ENCODE measurements at regions not wholly inside any gene's neighbourhood (a gene's known extent, or its start where the extent isn't known, plus 50 kb on each side); places are given as distances from the start of the nearest gene placed in this dataset.
A peak's percentile ranks its signal among the peaks of the same experiment; 100 is the strongest.

GRCh38 chr17:56680676-56681075 lies 87.2 kb downstream of the NOG start:
- Histone ChIP-seq H3K4me3 (ENCODE audit: control insufficient read depth in 1 of 2, extremely low read depth in 1 of 2, low read length in 1 of 2) (no peak overlapping the region), H3K27me3 (replicated peaks in 1 of 2; ENCODE audit: control insufficient read depth in 2 of 2, extremely low read depth in 1 of 2, insufficient read depth in 2 of 2, low read length in 1 of 2) (peaks cover 6 to 36% of the 10 kb centered on the region in 2 experiments), H3K36me3 (ENCODE audit: control insufficient read depth in 2 of 2, extremely low read depth in 1 of 2, insufficient read depth in 1 of 2, low read length in 1 of 2) (no peaks in the 10 kb centered on the region), H3K4me1 (ENCODE audit: control insufficient read depth in 1 of 2, extremely low read depth in 1 of 2, insufficient read depth in 2 of 2, low read length in 2 of 2) (peaks cover 34 to 37% of the 10 kb centered on the region in 2 experiments), H3K9me3 (no peaks in the 10 kb centered on the region), H3K27ac (ENCODE audit: low read length) (no peak overlapping the region)
- 69% methylated on average over 3 of the region's 3 CpGs for WGBS (ENCODE audit: insufficient coverage)
- Mint-ChIP-seq H3K27ac (peak overlapping the region in 1 of 2 donors; percentile 2), H3K36me3 (no peaks in the 10 kb centered on the region), H3K27me3 (peaks cover 34 to 39% of the 10 kb centered on the region in 2 donors), H3K4me1 (peaks cover 7 to 17% (median 14%) of the 10 kb centered on the region in 3 donors), H3K4me3 (no peak overlapping the region), H3K9me3 (no peaks in the 10 kb centered on the region)
- ATAC-seq (replicated peaks in 1 of 4) (no peak), DNase-seq (no peak)
- ChIA-PET CTCF (no interaction called here), POLR2A (no interaction called here)

- ATAC-seq (replicated peaks in 1 of 4) (peak in 3 of 4 experiments; percentile 53 to 60 (median 59)), DNase-seq (peak in 2 of 35 experiments; percentile 2 to 27)
- Histone ChIP-seq H3K36me3 (ENCODE audit: control insufficient read depth in 2 of 2, extremely low read depth in 1 of 2, insufficient read depth in 1 of 2, low read length in 1 of 2) (no peaks in the 10 kb centered on the region), H3K4me1 (ENCODE audit: control insufficient read depth in 1 of 2, extremely low read depth in 1 of 2, insufficient read depth in 2 of 2, low read length in 2 of 2) (peaks cover 30 to 37% of the 10 kb centered on the region in 2 experiments), H3K27ac (ENCODE audit: low read length) (no peak overlapping the region), H3K27me3 (replicated peaks in 1 of 2; ENCODE audit: control insufficient read depth in 2 of 2, extremely low read depth in 1 of 2, insufficient read depth in 2 of 2, low read length in 1 of 2) (peaks cover 3 to 36% of the 10 kb centered on the region in 2 experiments), H3K4me3 (ENCODE audit: control insufficient read depth in 1 of 2, extremely low read depth in 1 of 2, low read length in 1 of 2) (no peak overlapping the region), H3K9me3 (no peaks in the 10 kb centered on the region)
- 7% methylated on average over 3 of the region's 3 CpGs for WGBS (ENCODE audit: insufficient coverage)
- H3K4me3 Mint-ChIP-seq = no peak overlapping the region
- POLR2A ChIA-PET = no interaction called here
- H3K36me3 Mint-ChIP-seq = no peaks in the 10 kb centered on the region
- CTCF ChIA-PET = interaction anchor here in 1 of 2 donors (0.6 kb wide), 1 partner anchor 87 kb away, joined by 5 read pairs; no protein-coding TSS in a partner anchor
- peaks cover 40 to 43% of the 10 kb centered on the region in 2 donors for H3K27me3 Mint-ChIP-seq
- peaks cover under 1 to 17% (median 7%) of the 10 kb centered on the region in 3 donors for H3K4me1 Mint-ChIP-seq
- H3K27ac Mint-ChIP-seq = no peak overlapping the region
- H3K9me3 Mint-ChIP-seq = no peaks in the 10 kb centered on the region
These were observed 88.2 kb downstream of the NOG start for GRCh38 chr17:56681561-56682266.

GRCh38 chr17:56688151-56688550 lies 94.7 kb downstream of the NOG start:
- no peak overlapping the region for H3K27ac Mint-ChIP-seq
- CTCF ChIA-PET = no interaction called here
- no peaks in the 10 kb centered on the region for H3K36me3 Mint-ChIP-seq

GRCh38 chr17:56690441-56691291 lies 97.2 kb downstream of the NOG start:
- Mint-ChIP-seq H3K27me3 (peaks cover 8 to 12% of the 10 kb centered on the region in 2 donors), H3K27ac (no peak overlapping the region), H3K4me3 (no peak overlapping the region), H3K4me1 (no peaks in the 10 kb centered on the region), H3K9me3 (no peaks in the 10 kb centered on the region), H3K36me3 (no peaks in the 10 kb centered on the region)
- Histone ChIP-seq H3K27me3 (replicated peaks in 1 of 2; ENCODE audit: control insufficient read depth in 2 of 2, extremely low read depth in 1 of 2, insufficient read depth in 2 of 2, low read length in 1 of 2) (peaks cover 0 to 4% of the 10 kb centered on the region in 2 experiments), H3K27ac (ENCODE audit: low read length) (no peak overlapping the region), H3K4me1 (ENCODE audit: control insufficient read depth in 1 of 2, extremely low read depth in 1 of 2, insufficient read depth in 2 of 2, low read length in 2 of 2) (no peaks in the 10 kb centered on the region), H3K36me3 (ENCODE audit: control insufficient read depth in 2 of 2, extremely low read depth in 1 of 2, insufficient read depth in 1 of 2, low read length in 1 of 2) (no peaks in the 10 kb centered on the region), H3K4me3 (ENCODE audit: control insufficient read depth in 1 of 2, extremely low read depth in 1 of 2, low read length in 1 of 2) (no peak overlapping the region), H3K9me3 (no peaks in the 10 kb centered on the region)
- DNase-seq (no peak), ATAC-seq (replicated peaks in 1 of 4) (no peak)
- WGBS (ENCODE audit: insufficient coverage) = 91% methylated on average over 9 of the region's 16 CpGs
- ChIA-PET CTCF (no interaction called here), POLR2A (no interaction called here)

More at GRCh38 chr17:56688151-56688550, 94.7 kb downstream of the NOG start:
- Mint-ChIP-seq H3K4me3 (no peak overlapping the region), H3K9me3 (no peaks in the 10 kb centered on the region), H3K27me3 (peaks cover 19 to 26% of the 10 kb centered on the region in 2 donors), H3K4me1 (peaks cover 0 to 4% (median 0%) of the 10 kb centered on the region in 3 donors)
- no peaks in the 10 kb centered on the region for H3K4me1 ChIP-seq (ENCODE audit: control insufficient read depth in 1 of 2, extremely low read depth in 1 of 2, insufficient read depth in 2 of 2, low read length in 2 of 2)
- WGBS (ENCODE audit: insufficient coverage) = no CpG with 5 or more reads among the region's 1 CpG
- ATAC-seq (replicated peaks in 1 of 4) (no peak), DNase-seq (no peak)
- no peak overlapping the region for H3K4me3 ChIP-seq (ENCODE audit: control insufficient read depth in 1 of 2, extremely low read depth in 1 of 2, low read length in 1 of 2)
- H3K36me3 ChIP-seq (ENCODE audit: control insufficient read depth in 2 of 2, extremely low read depth in 1 of 2, insufficient read depth in 1 of 2, low read length in 1 of 2) = no peaks in the 10 kb centered on the region
- POLR2A ChIA-PET = no interaction called here
- no peaks in the 10 kb centered on the region for H3K9me3 ChIP-seq
- no peak overlapping the region for H3K27ac ChIP-seq (ENCODE audit: low read length)
- H3K27me3 ChIP-seq (replicated peaks in 1 of 2; ENCODE audit: control insufficient read depth in 2 of 2, extremely low read depth in 1 of 2, insufficient read depth in 2 of 2, low read length in 1 of 2) = peaks cover 0 to 13% of the 10 kb centered on the region in 2 experiments

GRCh38 chr17:56694825-56695224 lies 101.3 kb downstream of the NOG start:
- CTCF ChIA-PET = no interaction called here

GRCh38 chr17:56697190-56697589 lies 103.7 kb downstream of the NOG start:
- DNase-seq (no peak), ATAC-seq (replicated peaks in 1 of 4) (no peak)
- no peaks in the 10 kb centered on the region for H3K36me3 ChIP-seq (ENCODE audit: control insufficient read depth in 2 of 2, extremely low read depth in 1 of 2, insufficient read depth in 1 of 2, low read length in 1 of 2)
- H3K4me3 ChIP-seq (ENCODE audit: control insufficient read depth in 1 of 2, extremely low read depth in 1 of 2, low read length in 1 of 2) = no peak overlapping the region
- peaks cover 0 to 10% of the 10 kb centered on the region in 2 experiments for H3K27me3 ChIP-seq (replicated peaks in 1 of 2; ENCODE audit: control insufficient read depth in 2 of 2, extremely low read depth in 1 of 2, insufficient read depth in 2 of 2, low read length in 1 of 2)
- Mint-ChIP-seq H3K4me3 (no peak overlapping the region), H3K9me3 (no peaks in the 10 kb centered on the region), H3K27me3 (peaks cover 4 to 8% of the 10 kb centered on the region in 2 donors), H3K36me3 (no peaks in the 10 kb centered on the region), H3K27ac (no peak overlapping the region), H3K4me1 (no peaks in the 10 kb centered on the region)
- POLR2A ChIA-PET = interaction anchor here in 1 of 2 donors (0.7 kb wide), 1 partner anchor 43 kb away, joined by 7 read pairs; no protein-coding TSS in a partner anchor
- CTCF ChIA-PET = interaction anchor here in 1 of 2 donors (0.5 kb wide), 1 partner anchor 26 kb away, joined by 3 read pairs; no protein-coding TSS in a partner anchor
- H3K4me1 ChIP-seq (ENCODE audit: control insufficient read depth in 1 of 2, extremely low read depth in 1 of 2, insufficient read depth in 2 of 2, low read length in 2 of 2) = no peaks in the 10 kb centered on the region
- H3K9me3 ChIP-seq = no peaks in the 10 kb centered on the region
- H3K27ac ChIP-seq (ENCODE audit: low read length) = no peak overlapping the region
- WGBS (ENCODE audit: insufficient coverage) = no CpG with 5 or more reads among the region's 4 CpGs

More at GRCh38 chr17:56694825-56695224, 101.3 kb downstream of the NOG start:
- Mint-ChIP-seq H3K4me3 (no peak overlapping the region), H3K9me3 (no peaks in the 10 kb centered on the region), H3K27ac (no peak overlapping the region), H3K27me3 (peaks cover 0 to 2% of the 10 kb centered on the region in 2 donors), H3K4me1 (no peaks in the 10 kb centered on the region), H3K36me3 (no peaks in the 10 kb centered on the region)
- POLR2A ChIA-PET = no interaction called here
- Histone ChIP-seq H3K4me1 (ENCODE audit: control insufficient read depth in 1 of 2, extremely low read depth in 1 of 2, insufficient read depth in 2 of 2, low read length in 2 of 2) (no peaks in the 10 kb centered on the region), H3K27ac (ENCODE audit: low read length) (no peak overlapping the region), H3K27me3 (replicated peaks in 1 of 2; ENCODE audit: control insufficient read depth in 2 of 2, extremely low read depth in 1 of 2, insufficient read depth in 2 of 2, low read length in 1 of 2) (peaks cover 0 to 6% of the 10 kb centered on the region in 2 experiments), H3K9me3 (no peaks in the 10 kb centered on the region), H3K36me3 (ENCODE audit: control insufficient read depth in 2 of 2, extremely low read depth in 1 of 2, insufficient read depth in 1 of 2, low read length in 1 of 2) (no peaks in the 10 kb centered on the region), H3K4me3 (ENCODE audit: control insufficient read depth in 1 of 2, extremely low read depth in 1 of 2, low read length in 1 of 2) (no peak overlapping the region)
- ATAC-seq (replicated peaks in 1 of 4) (no peak), DNase-seq (no peak)
- no CpG with 5 or more reads among the region's 2 CpGs for WGBS (ENCODE audit: insufficient coverage)

All from T-cell (primary cell).